Astrocyte of the hippocampus (primary cell): ENCODE measurements at regions not wholly inside any gene's neighbourhood (a gene's known extent, or its start where the extent isn't known, plus 50 kb on each side); places are given as distances from the start of the nearest gene placed in this dataset.

Source experiments
- DNase-seq: peaks from one replicate; pipeline ENCODE4 v3.0.0; 2011; ENCODE audit warnings: low read depth, low spot score

GRCh38 chr6:14690120-14691056 lies 555.5 kb upstream of the JARID2 start:
- DNase-seq: no peak

GRCh38 chr6:14692208-14692607 lies 553.7 kb upstream of the JARID2 start:
- no peak for DNase-seq

- DNase-seq: no peak
Measured at GRCh38 chr6:14693301-14694192, 552.3 kb upstream of the JARID2 start.

GRCh38 chr6:14694308-14694707 lies 551.6 kb upstream of the JARID2 start:
- no peak for DNase-seq

- DNase-seq: no peak
Measured at GRCh38 chr6:14695579-14695978, 550.3 kb upstream of the JARID2 start.

- DNase-seq: no peak
Measured at GRCh38 chr6:14696367-14696766, 549.5 kb upstream of the JARID2 start.

- DNase-seq: no peak
Measured at GRCh38 chr6:14697427-14697826, 548.4 kb upstream of the JARID2 start.

GRCh38 chr6:14699803-14700601 lies 545.9 kb upstream of the JARID2 start:
- no peak for DNase-seq

GRCh38 chr6:14701946-14702345 lies 543.9 kb upstream of the JARID2 start:
- no peak for DNase-seq

- DNase-seq: no peak
Measured at GRCh38 chr6:14702678-14703077, 543.2 kb upstream of the JARID2 start.

GRCh38 chr6:14703586-14703985 lies 542.3 kb upstream of the JARID2 start:
- peak; percentile 91 for DNase-seq

GRCh38 chr6:14704383-14705271 lies 541.2 kb upstream of the JARID2 start:
- no peak for DNase-seq

- peak; percentile 23 for DNase-seq
Measured at GRCh38 chr6:14705841-14706377, 540.0 kb upstream of the JARID2 start.

- DNase-seq: peak; percentile 94
Measured at GRCh38 chr6:14706378-14706929, 539.4 kb upstream of the JARID2 start.

- no peak for DNase-seq
Measured at GRCh38 chr6:14707276-14707675, 538.6 kb upstream of the JARID2 start.

GRCh38 chr6:14707971-14708465 lies 537.9 kb upstream of the JARID2 start:
- no peak for DNase-seq

GRCh38 chr6:14709066-14709670 lies 536.7 kb upstream of the JARID2 start:
- peak; percentile 49 for DNase-seq

GRCh38 chr6:14709900-14710299 lies 536.0 kb upstream of the JARID2 start:
- DNase-seq: no peak

- DNase-seq: no peak
Measured at GRCh38 chr6:14710421-14710820, 535.4 kb upstream of the JARID2 start.
